ENCODE measurements at regions not wholly inside any gene's neighbourhood (a gene's known extent, or its start where the extent isn't known, plus 50 kb on each side); places are given as distances from the start of the nearest gene placed in this dataset.

- no peak for TF ChIP-seq ZBTB33 (IDR thresholded peaks at IDR 0.05)
- TF ChIP-seq REST (IDR thresholded peaks at IDR 0.05) = no peak
- no peak for TF ChIP-seq SP1 (IDR thresholded peaks at IDR 0.05)
- no peak for TF ChIP-seq TAF1 (conservative IDR thresholded peaks at IDR 0.05)
- TF ChIP-seq ATF3 (IDR thresholded peaks at IDR 0.05) = no peak
- TF ChIP-seq CTCF (IDR thresholded peaks at IDR 0.05; ENCODE audit: low read depth, low read length, missing input control) = no peak
- TF ChIP-seq HNF4A (conservative IDR thresholded peaks at IDR 0.05) = no peak
- H3K27ac ChIP-seq (ENCODE audit: low read depth in 1 of 2, low read length in 2 of 2) = no peak overlapping the region
- no peaks in the 10 kb centered on the region for H3K36me3 ChIP-seq (ENCODE audit: control insufficient read depth in 4 of 4, insufficient read depth in 3 of 4, low read depth in 1 of 4, low read length in 3 of 4)
- H3K9ac ChIP-seq (ENCODE audit: low read depth in 1 of 2, low read length in 2 of 2) = no peak overlapping the region
- no peaks in the 10 kb centered on the region for H3K9me3 ChIP-seq (ENCODE audit: control insufficient read depth in 4 of 4, low read length in 3 of 4)
- no peak for DNase-seq (ENCODE audit: low spot score)
- WGBS = 70% methylated on average over 3 of the region's 3 CpGs
- no peak overlapping the region for H3K4me3 ChIP-seq (ENCODE audit: low read depth in 1 of 3, low read length in 3 of 3)
- no peaks in the 10 kb centered on the region for H3K4me1 ChIP-seq (ENCODE audit: control insufficient read depth in 4 of 4, insufficient read depth in 4 of 4, low read length in 3 of 4)
- H3K27me3 ChIP-seq (ENCODE audit: control insufficient read depth in 4 of 4, insufficient read depth in 4 of 4, low read length in 3 of 4) = no peaks in the 10 kb centered on the region
Observed at GRCh38 chr7:80324032-80324431, 187.8 kb downstream of the GNAT3 start.

- DNase-seq (ENCODE audit: low spot score) = no peak
- Histone ChIP-seq H3K36me3 (ENCODE audit: control insufficient read depth in 4 of 4, insufficient read depth in 3 of 4, low read depth in 1 of 4, low read length in 3 of 4) (no peaks in the 10 kb centered on the region), H3K9me3 (ENCODE audit: control insufficient read depth in 4 of 4, low read length in 3 of 4) (no peaks in the 10 kb centered on the region), H3K27ac (ENCODE audit: low read depth in 1 of 2, low read length in 2 of 2) (no peak overlapping the region), H3K9ac (ENCODE audit: low read depth in 1 of 2, low read length in 2 of 2) (no peak overlapping the region), H3K4me1 (ENCODE audit: control insufficient read depth in 4 of 4, insufficient read depth in 4 of 4, low read length in 3 of 4) (no peaks in the 10 kb centered on the region), H3K27me3 (ENCODE audit: control insufficient read depth in 4 of 4, insufficient read depth in 4 of 4, low read length in 3 of 4) (no peaks in the 10 kb centered on the region), H3K4me3 (ENCODE audit: low read depth in 1 of 3, low read length in 3 of 3) (no peak overlapping the region)
- TF ChIP-seq HNF4A (conservative IDR thresholded peaks at IDR 0.05) (no peak), ZBTB33 (IDR thresholded peaks at IDR 0.05) (no peak), HNF4G (IDR thresholded peaks at IDR 0.05) (no peak), TAF1 (conservative IDR thresholded peaks at IDR 0.05) (no peak), JUND (IDR thresholded peaks at IDR 0.05) (no peak), MAX (IDR thresholded peaks at IDR 0.05) (no peak), RAD21 (IDR thresholded peaks at IDR 0.05) (no peak), GABPA (IDR thresholded peaks at IDR 0.05 in 1 of 2, conservative IDR thresholded peaks at IDR 0.05 in 1 of 2) (no peak), REST (IDR thresholded peaks at IDR 0.05) (no peak), NR2F2 (IDR thresholded peaks at IDR 0.05) (no peak), SP1 (IDR thresholded peaks at IDR 0.05) (no peak)
- 84% methylated on average over 2 of the region's 2 CpGs for WGBS
Observed at GRCh38 chr7:80319461-80319860, 184.8 kb downstream of the GNAI1 start.

All from liver (tissue), 8 donors.